ENCODE measurements at regions not wholly inside any gene's neighbourhood (a gene's known extent, or its start where the extent isn't known, plus 50 kb on each side); places are given as distances from the start of the nearest gene placed in this dataset.

GRCh38 chr10:4699950-4700730 lies 125.9 kb upstream of the AKR1E2 start:
- Histone ChIP-seq H3K4me1 (peaks cover 0 to 6% (median 3%) of the 10 kb centered on the region in 4 donors), H3K9me3 (no peaks in the 10 kb centered on the region), H3K27ac (no peak overlapping the region), H3K4me3 (no peak overlapping the region), H3K36me3 (no peaks in the 10 kb centered on the region), H3K27me3 (no peaks in the 10 kb centered on the region)
- TF ChIP-seq POLR2AphosphoS5 (IDR thresholded peaks at IDR 0.05) (no peak), CTCF (IDR thresholded peaks at IDR 0.05) (no peak), POLR2A (IDR thresholded peaks at IDR 0.05) (no peak), EP300 (IDR thresholded peaks at IDR 0.05; ENCODE audit: low read depth) (no peak)
- intact Hi-C loops (cut with DNase I; ENCODE audit: low total_unique reads) = no loop called here
- WGBS, 2 donors (ENCODE audit: low coverage in 1 of 2) = 67 to 71% methylated on average over 3 of the region's 3 CpGs
- in situ Hi-C loops (cut with MboI; ENCODE audit: low pct_ligation_motif_present in 1 of 4, low pct_unique_long_range_greater_than_20kb in 1 of 4, low sequenced_read_pairs in 3 of 4) = no loop called here
- no peak for DNase-seq

- H3K4me3 ChIP-seq = no peak overlapping the region
- intact Hi-C loops (cut with DNase I; ENCODE audit: low total_unique reads) (no loop called here), in situ Hi-C loops (cut with MboI; ENCODE audit: low pct_ligation_motif_present in 1 of 4, low pct_unique_long_range_greater_than_20kb in 1 of 4, low sequenced_read_pairs in 3 of 4) (no loop called here)
- no peaks in the 10 kb centered on the region for H3K4me1 ChIP-seq
- no peaks in the 10 kb centered on the region for H3K9me3 ChIP-seq
- H3K27me3 ChIP-seq = no peaks in the 10 kb centered on the region
- no peaks in the 10 kb centered on the region for H3K36me3 ChIP-seq
- 27 to 33% methylated on average over 1 of the region's 1 CpG for WGBS, 2 donors (ENCODE audit: low coverage in 1 of 2)
- no peak overlapping the region for H3K27ac ChIP-seq
- TF ChIP-seq CTCF (IDR thresholded peaks at IDR 0.05) (no peak), POLR2AphosphoS5 (IDR thresholded peaks at IDR 0.05) (no peak), EP300 (IDR thresholded peaks at IDR 0.05; ENCODE audit: low read depth) (no peak), POLR2A (IDR thresholded peaks at IDR 0.05) (no peak)
- DNase-seq = no peak
Observed at GRCh38 chr10:4698075-4698474, 127.9 kb upstream of the AKR1E2 start.

GRCh38 chr10:4696186-4696585 lies 129.8 kb upstream of the AKR1E2 start:
- Histone ChIP-seq H3K36me3 (no peaks in the 10 kb centered on the region), H3K4me1 (no peaks in the 10 kb centered on the region), H3K4me3 (no peak overlapping the region), H3K27me3 (no peaks in the 10 kb centered on the region), H3K9me3 (no peaks in the 10 kb centered on the region), H3K27ac (no peak overlapping the region)
- TF ChIP-seq POLR2A (IDR thresholded peaks at IDR 0.05) = no peak
- no peak for TF ChIP-seq POLR2AphosphoS5 (IDR thresholded peaks at IDR 0.05)
- TF ChIP-seq CTCF (IDR thresholded peaks at IDR 0.05) = no peak
- TF ChIP-seq EP300 (IDR thresholded peaks at IDR 0.05; ENCODE audit: low read depth) = no peak
- WGBS, 2 donors (ENCODE audit: low coverage in 1 of 2) = 83 to 86% methylated on average over 2 to 3 of the region's 3 CpGs
- intact Hi-C loops (cut with DNase I; ENCODE audit: low total_unique reads) (no loop called here), in situ Hi-C loops (cut with MboI; ENCODE audit: low pct_ligation_motif_present in 1 of 4, low pct_unique_long_range_greater_than_20kb in 1 of 4, low sequenced_read_pairs in 3 of 4) (no loop called here)
- no peak for DNase-seq

GRCh38 chr10:4693967-4694366 lies 132.0 kb upstream of the AKR1E2 start:
- Histone ChIP-seq H3K4me3 (no peak overlapping the region), H3K36me3 (no peaks in the 10 kb centered on the region), H3K4me1 (no peaks in the 10 kb centered on the region), H3K27ac (no peak overlapping the region), H3K27me3 (no peaks in the 10 kb centered on the region), H3K9me3 (no peaks in the 10 kb centered on the region)
- TF ChIP-seq EP300 (IDR thresholded peaks at IDR 0.05; ENCODE audit: low read depth) = no peak
- no peak for DNase-seq
- intact Hi-C loops (cut with DNase I; ENCODE audit: low total_unique reads) (no loop called here), in situ Hi-C loops (cut with MboI; ENCODE audit: low pct_ligation_motif_present in 1 of 4, low pct_unique_long_range_greater_than_20kb in 1 of 4, low sequenced_read_pairs in 3 of 4) (no loop called here)
- 79 to 96% methylated on average over 4 of the region's 4 CpGs for WGBS, 2 donors (ENCODE audit: low coverage in 1 of 2)

GRCh38 chr10:4692206-4692605 lies 133.8 kb upstream of the AKR1E2 start:
- no peak for DNase-seq

More at GRCh38 chr10:4692206-4692605, 133.8 kb upstream of the AKR1E2 start:
- Histone ChIP-seq H3K4me3 (no peak overlapping the region), H3K36me3 (no peaks in the 10 kb centered on the region), H3K9me3 (no peaks in the 10 kb centered on the region), H3K27ac (no peak overlapping the region), H3K4me1 (no peaks in the 10 kb centered on the region), H3K27me3 (no peaks in the 10 kb centered on the region)
- in situ Hi-C loops (cut with MboI; ENCODE audit: low pct_ligation_motif_present in 1 of 4, low pct_unique_long_range_greater_than_20kb in 1 of 4, low sequenced_read_pairs in 3 of 4) = no loop called here
- TF ChIP-seq EP300 (IDR thresholded peaks at IDR 0.05; ENCODE audit: low read depth) (no peak), POLR2A (IDR thresholded peaks at IDR 0.05) (no peak)
- WGBS, 2 donors (ENCODE audit: low coverage in 1 of 2) = 83 to 89% methylated on average over 2 of the region's 2 CpGs
- intact Hi-C loops (cut with DNase I; ENCODE audit: low total_unique reads) = no loop called here
